A549 (cell line): ENCODE measurements at regions not wholly inside any gene's neighbourhood (a gene's known extent, or its start where the extent isn't known, plus 50 kb on each side); places are given as distances from the start of the nearest gene placed in this dataset.

ENCODE experiments used
- ATAC-seq, 2 experiments: fragments of 200-7000 bp in 1 of 2; fragments of >200 bp in 1 of 2; cut with Nextera tagmentation in 1 of 2; cut with Tn5 transposase in 1 of 2; 3 replicates each; pipeline versions ENCODE4 v1.8.0 to v1.9.1; 2018 to 2020; ENCODE audit warnings: mild to moderate bottlenecking in 1 of 2, moderate library complexity in 1 of 2
- CTCF ChIA-PET: fragments of 300-600 bp; sonication (Branson Sonifier 250); formaldehyde crosslinking; extraction: SDS; loops from one replicate; lab custom pipeline; 2021; ENCODE audit warnings: antibody characterized with exemption, inconsistent platforms; lab: Yijun Ruan, JAX
- POLR2A ChIA-PET: fragments of 350-600 bp; formaldehyde crosslinking; extraction: SDS; loops from one replicate; lab custom pipeline; 2021; ENCODE audit warnings: antibody characterized with exemption, inconsistent platforms; lab: Yijun Ruan, JAX
- DNase-seq, 2 experiments: peaks; one replicate each; pipeline versions ENCODE4 v3.0.0 to v3.0.0-alpha.2; 2011 to 2016; ENCODE audit warnings: low read depth in 1 of 2, low spot score in 1 of 2
- FAIRE-seq: peaks from 2 replicates; lab custom pipeline; 2011; peaks lifted over from hg19 to GRCh38; lab: Jason Lieb, UNC
- H3K27ac ChIP-seq, 2 experiments: fragments of >200 bp; sonication (Bioruptor Twin); formaldehyde crosslinking; 3 replicates each; pipeline ENCODE4 v1.5.1; 2016 to 2017
- H3K4me1 ChIP-seq: fragments of >200 bp; sonication (Bioruptor Twin); formaldehyde crosslinking; 3 replicates; pipeline ENCODE4 v1.6.1; 2016
- H3K4me2 ChIP-seq: fragments of >200 bp; sonication (Bioruptor Twin); formaldehyde crosslinking; 3 replicates; pipeline ENCODE4 v1.6.1; 2016
- H3K4me3 ChIP-seq: fragments of >200 bp; sonication (Bioruptor Twin); formaldehyde crosslinking; 3 replicates; pipeline ENCODE4 v1.5.1; 2016
- H3K9me3 ChIP-seq: fragments of >200 bp; sonication (Bioruptor Twin); formaldehyde crosslinking; 3 replicates; pipeline ENCODE4 v1.6.1; 2016
- EHF ChIP-seq: fragments of 250-450 bp; sonication (Bioruptor Pico); IDR thresholded peaks from 2 replicates; pipeline ENCODE4 v1.5.0; 2020; ENCODE audit warnings: mild to moderate bottlenecking
- EHMT2 ChIP-seq: fragments of 200-600 bp; sonication (generic); IDR thresholded peaks from 2 replicates; pipeline ENCODE4 v1.6.1; 2016; ENCODE audit warnings: antibody characterized with exemption, low read depth, mild to moderate bottlenecking, moderate library complexity
- ESRRA ChIP-seq: fragments of 150-350 bp; IDR thresholded peaks from 2 replicates; pipeline ENCODE4 v1.6.1; 2014; ENCODE audit warnings: mild to moderate bottlenecking, low read length, borderline replicate concordance
- GATA3 ChIP-seq: IDR thresholded peaks from 2 replicates; pipeline ENCODE4 v1.6.1; 2012; ENCODE audit warnings: borderline replicate concordance
- HOXB5 ChIP-seq: fragments of 250-450 bp; sonication (Bioruptor Pico); IDR thresholded peaks from 2 replicates; pipeline ENCODE4 v1.5.0; 2020; ENCODE audit warnings: mild to moderate bottlenecking, moderate library complexity
- JUN ChIP-seq, 2 experiments: fragments of >200 bp; sonication (Bioruptor Twin); formaldehyde crosslinking; IDR thresholded peaks; 2 replicates in 1 of 2; 3 replicates in 1 of 2; pipeline ENCODE4 v1.6.1; 2016 to 2017
- KDM1A ChIP-seq: fragments of 200-600 bp; sonication (generic); IDR thresholded peaks from 2 replicates; pipeline ENCODE4 v1.6.1; 2016; ENCODE audit warnings: low read depth, mild to moderate bottlenecking
- KDM5A ChIP-seq: fragments of 200-600 bp; sonication (generic); IDR thresholded peaks from 2 replicates; pipeline ENCODE4 v1.6.1; 2016; ENCODE audit warnings: antibody characterized with exemption, mild to moderate bottlenecking
- MAFK ChIP-seq: fragments of 450-650 bp; IDR thresholded peaks from 2 replicates; pipeline ENCODE4 v1.6.1; 2014; ENCODE audit not compliant: partially characterized antibody
- MAZ ChIP-seq: fragments of 150-350 bp; IDR thresholded peaks from 2 replicates; pipeline ENCODE4 v1.6.1; 2014; ENCODE audit warnings: antibody characterized with exemption, low read depth, low read length, borderline replicate concordance
- MYC ChIP-seq: IDR thresholded peaks from 2 replicates; pipeline ENCODE4 v1.6.1; 2012; ENCODE audit warnings: mild to moderate bottlenecking, inconsistent platforms, low read length, improper control_type of control experiment, borderline replicate concordance
- NFE2L2 ChIP-seq: fragments of 150-350 bp; conservative IDR thresholded peaks from 2 replicates; pipeline ENCODE4 v1.6.1; 2014; ENCODE audit warnings: low read length
- NPAS2 ChIP-seq: fragments of 250-450 bp; sonication (Bioruptor Pico); IDR thresholded peaks from 2 replicates; pipeline ENCODE4 v1.8.0; 2022; ENCODE audit warnings: mild to moderate bottlenecking, moderate library complexity, borderline replicate concordance
- PHF8 ChIP-seq: fragments of 200-600 bp; sonication (generic); IDR thresholded peaks from 2 replicates; pipeline ENCODE4 v1.6.1; 2016; ENCODE audit warnings: low read depth, mild to moderate bottlenecking, antibody characterized with exemption, moderate library complexity, borderline replicate concordance
- POLR2AphosphoS2 ChIP-seq: conservative IDR thresholded peaks from 2 replicates; pipeline ENCODE4 v1.6.1; 2012; ENCODE audit warnings: low read length, improper control_type of control experiment, inconsistent platforms
- RAD21 ChIP-seq, 2 experiments: fragments of >200 bp in 1 of 2; sonication (Bioruptor Twin) in 1 of 2; formaldehyde crosslinking in 1 of 2; IDR thresholded peaks in 1 of 2; conservative IDR thresholded peaks in 1 of 2; 2 replicates in 1 of 2; 3 replicates in 1 of 2; pipeline ENCODE4 v1.6.1; 2012 to 2018; ENCODE audit warnings: inconsistent platforms in 1 of 2
- RFX5 ChIP-seq: fragments of 450-650 bp; IDR thresholded peaks from 2 replicates; pipeline ENCODE4 v1.7.1; 2014; ENCODE audit warnings: antibody characterized with exemption, mild to moderate bottlenecking, moderate library complexity
- RNF2 ChIP-seq: fragments of 200-600 bp; sonication (generic); IDR thresholded peaks from 2 replicates; pipeline ENCODE4 v1.6.1; 2016; ENCODE audit warnings: low read depth, mild to moderate bottlenecking, antibody characterized with exemption, moderate library complexity, borderline replicate concordance
- TFCP2L1 ChIP-seq: fragments of 250-450 bp; sonication (Bioruptor Pico); IDR thresholded peaks from 2 replicates; pipeline ENCODE4 v1.5.0; 2021; ENCODE audit warnings: mild to moderate bottlenecking
- ZNF302 ChIP-seq: fragments of 250-450 bp; sonication (Bioruptor Pico); IDR thresholded peaks from 2 replicates; pipeline ENCODE4 v1.9.0; 2021; ENCODE audit warnings: inconsistent platforms, mild to moderate bottlenecking, moderate library complexity
- WGBS: methylation state at CpG from one replicate; pipeline ENCODE4 v1.1.6; 2017; ENCODE audit errors: missing lambda C conversion rate; 5-methylcytosine and 5-hydroxymethylcytosine counted together
- TF ChIP-seq, protein P1 (sequence below): fragments of 250-450 bp; sonication (Bioruptor Pico); IDR thresholded peaks from 2 replicates; pipeline ENCODE4 v1.5.0; 2020; ENCODE audit warnings: low read depth, mild to moderate bottlenecking, moderate library complexity
- TF ChIP-seq, protein P2 (sequence below): fragments of 200-600 bp; sonication (generic); IDR thresholded peaks from 2 replicates; pipeline ENCODE4 v1.6.1; 2016; ENCODE audit warnings: antibody characterized with exemption, mild to moderate bottlenecking, moderate library complexity
- TF ChIP-seq, protein P3 (sequence below): fragments of >200 bp; sonication (Bioruptor Twin); formaldehyde crosslinking; IDR thresholded peaks from 3 replicates; pipeline ENCODE4 v1.5.1; 2016
- TF ChIP-seq, protein P4 (sequence below): fragments of 250-450 bp; sonication (Bioruptor Pico); IDR thresholded peaks from 2 replicates; pipeline ENCODE4 v1.5.0; 2021; ENCODE audit warnings: mild to moderate bottlenecking, moderate library complexity, borderline replicate concordance
- TF ChIP-seq, protein P5 (sequence below): fragments of >200 bp; sonication (Bioruptor Twin); formaldehyde crosslinking; IDR thresholded peaks from 2 replicates; pipeline ENCODE4 v1.6.1; 2016
- TF ChIP-seq, protein P6 (sequence below): fragments of 150-350 bp; IDR thresholded peaks from 2 replicates; pipeline ENCODE4 v1.6.1; 2014; ENCODE audit warnings: low read depth, mild to moderate bottlenecking, low read length

DNA sequence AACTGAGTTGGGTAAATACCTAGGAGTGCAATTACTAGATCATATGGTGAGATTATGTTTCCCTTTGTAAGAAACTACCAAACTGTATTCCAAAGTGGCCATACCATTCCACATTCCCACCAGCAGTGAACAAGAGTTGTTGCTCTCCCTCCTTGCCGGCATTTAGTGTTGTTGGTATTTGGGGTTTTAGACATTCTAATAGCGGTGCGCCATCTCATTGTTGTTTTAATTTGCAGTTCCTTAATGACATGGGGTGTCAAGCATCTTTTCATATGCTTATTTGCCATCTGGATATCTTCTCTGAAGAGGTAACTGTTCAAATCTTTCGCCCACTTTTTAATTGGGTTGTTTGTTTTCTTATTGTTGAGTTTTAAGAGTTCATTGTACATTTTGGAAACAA lies 164.2 kb upstream of the LHX1 start:
- 14% methylated on average over 4 of the region's 4 CpGs for WGBS
- H3K4me1 ChIP-seq: no peaks in the 10 kb centered on the region
- DNase-seq (no peak), ATAC-seq (no peak), FAIRE-seq (no peak)
- H3K4me3 ChIP-seq: no peak overlapping the region
- H3K4me2 ChIP-seq: no peak overlapping the region
- CTCF ChIA-PET: no interaction called here
- TF ChIP-seq, protein P1, sequence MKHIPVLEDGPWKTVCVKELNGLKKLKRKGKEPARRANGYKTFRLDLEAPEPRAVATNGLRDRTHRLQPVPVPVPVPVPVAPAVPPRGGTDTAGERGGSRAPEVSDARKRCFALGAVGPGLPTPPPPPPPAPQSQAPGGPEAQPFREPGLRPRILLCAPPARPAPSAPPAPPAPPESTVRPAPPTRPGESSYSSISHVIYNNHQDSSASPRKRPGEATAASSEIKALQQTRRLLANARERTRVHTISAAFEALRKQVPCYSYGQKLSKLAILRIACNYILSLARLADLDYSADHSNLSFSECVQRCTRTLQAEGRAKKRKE (CRISPR knock-in tag): no peak
- no peak for TF ChIP-seq JUN (IDR thresholded peaks at IDR 0.05)
- H3K9me3 ChIP-seq: no peaks in the 10 kb centered on the region
- POLR2A ChIA-PET: no interaction called here
- H3K27ac ChIP-seq: no peak overlapping the region

DNA sequence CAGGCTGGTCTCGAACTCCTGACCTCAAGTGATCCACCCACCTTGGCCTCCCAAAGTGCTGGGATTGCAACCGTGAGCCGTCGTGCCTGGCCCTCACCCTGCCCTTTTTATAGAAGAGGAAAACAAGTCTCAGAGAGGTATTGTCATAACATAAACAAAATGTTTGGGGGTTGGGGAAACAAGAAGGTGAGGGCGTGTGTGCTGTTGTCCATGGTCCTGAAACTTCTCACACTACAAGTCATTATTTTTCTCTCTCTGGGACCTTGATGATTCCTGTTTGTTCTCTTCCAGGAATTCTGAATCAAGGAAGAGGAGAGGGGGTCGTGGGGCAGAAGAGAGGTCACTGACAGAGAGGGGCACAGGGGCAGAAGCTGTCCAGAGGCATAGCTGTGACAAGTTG lies 160.2 kb upstream of the LHX1 start:
- FAIRE-seq (no peak), DNase-seq (no peak), ATAC-seq (no peak)
- Histone ChIP-seq H3K4me2 (no peak overlapping the region), H3K9me3 (no peaks in the 10 kb centered on the region), H3K27ac (no peak overlapping the region), H3K4me3 (no peak overlapping the region), H3K4me1 (no peaks in the 10 kb centered on the region)
- WGBS: 4% methylated on average over 6 of the region's 6 CpGs
- ChIA-PET POLR2A (no interaction called here), CTCF (interaction anchor here (0.8 to 1.1 kb wide), 3 partner anchors 8 to 271 kb away, joined by 3 read pairs; no protein-coding TSS in a partner anchor)
- TF ChIP-seq JUN (IDR thresholded peaks at IDR 0.05): no peak
- TF ChIP-seq PHF8: no peak
- TF ChIP-seq, protein P2, sequence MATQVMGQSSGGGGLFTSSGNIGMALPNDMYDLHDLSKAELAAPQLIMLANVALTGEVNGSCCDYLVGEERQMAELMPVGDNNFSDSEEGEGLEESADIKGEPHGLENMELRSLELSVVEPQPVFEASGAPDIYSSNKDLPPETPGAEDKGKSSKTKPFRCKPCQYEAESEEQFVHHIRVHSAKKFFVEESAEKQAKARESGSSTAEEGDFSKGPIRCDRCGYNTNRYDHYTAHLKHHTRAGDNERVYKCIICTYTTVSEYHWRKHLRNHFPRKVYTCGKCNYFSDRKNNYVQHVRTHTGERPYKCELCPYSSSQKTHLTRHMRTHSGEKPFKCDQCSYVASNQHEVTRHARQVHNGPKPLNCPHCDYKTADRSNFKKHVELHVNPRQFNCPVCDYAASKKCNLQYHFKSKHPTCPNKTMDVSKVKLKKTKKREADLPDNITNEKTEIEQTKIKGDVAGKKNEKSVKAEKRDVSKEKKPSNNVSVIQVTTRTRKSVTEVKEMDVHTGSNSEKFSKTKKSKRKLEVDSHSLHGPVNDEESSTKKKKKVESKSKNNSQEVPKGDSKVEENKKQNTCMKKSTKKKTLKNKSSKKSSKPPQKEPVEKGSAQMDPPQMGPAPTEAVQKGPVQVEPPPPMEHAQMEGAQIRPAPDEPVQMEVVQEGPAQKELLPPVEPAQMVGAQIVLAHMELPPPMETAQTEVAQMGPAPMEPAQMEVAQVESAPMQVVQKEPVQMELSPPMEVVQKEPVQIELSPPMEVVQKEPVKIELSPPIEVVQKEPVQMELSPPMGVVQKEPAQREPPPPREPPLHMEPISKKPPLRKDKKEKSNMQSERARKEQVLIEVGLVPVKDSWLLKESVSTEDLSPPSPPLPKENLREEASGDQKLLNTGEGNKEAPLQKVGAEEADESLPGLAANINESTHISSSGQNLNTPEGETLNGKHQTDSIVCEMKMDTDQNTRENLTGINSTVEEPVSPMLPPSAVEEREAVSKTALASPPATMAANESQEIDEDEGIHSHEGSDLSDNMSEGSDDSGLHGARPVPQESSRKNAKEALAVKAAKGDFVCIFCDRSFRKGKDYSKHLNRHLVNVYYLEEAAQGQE: peak; percentile 93
- TF ChIP-seq TFCP2L1 (CRISPR knock-in tag): no peak
- no peak for TF ChIP-seq MYC
- 0 out of 2 replicates have a peak, but pooled peaks have one; percentile 42 for TF ChIP-seq HOXB5
- TF ChIP-seq, protein P3, sequence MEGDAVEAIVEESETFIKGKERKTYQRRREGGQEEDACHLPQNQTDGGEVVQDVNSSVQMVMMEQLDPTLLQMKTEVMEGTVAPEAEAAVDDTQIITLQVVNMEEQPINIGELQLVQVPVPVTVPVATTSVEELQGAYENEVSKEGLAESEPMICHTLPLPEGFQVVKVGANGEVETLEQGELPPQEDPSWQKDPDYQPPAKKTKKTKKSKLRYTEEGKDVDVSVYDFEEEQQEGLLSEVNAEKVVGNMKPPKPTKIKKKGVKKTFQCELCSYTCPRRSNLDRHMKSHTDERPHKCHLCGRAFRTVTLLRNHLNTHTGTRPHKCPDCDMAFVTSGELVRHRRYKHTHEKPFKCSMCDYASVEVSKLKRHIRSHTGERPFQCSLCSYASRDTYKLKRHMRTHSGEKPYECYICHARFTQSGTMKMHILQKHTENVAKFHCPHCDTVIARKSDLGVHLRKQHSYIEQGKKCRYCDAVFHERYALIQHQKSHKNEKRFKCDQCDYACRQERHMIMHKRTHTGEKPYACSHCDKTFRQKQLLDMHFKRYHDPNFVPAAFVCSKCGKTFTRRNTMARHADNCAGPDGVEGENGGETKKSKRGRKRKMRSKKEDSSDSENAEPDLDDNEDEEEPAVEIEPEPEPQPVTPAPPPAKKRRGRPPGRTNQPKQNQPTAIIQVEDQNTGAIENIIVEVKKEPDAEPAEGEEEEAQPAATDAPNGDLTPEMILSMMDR: no peak
- TF ChIP-seq NFE2L2: no peak
- no peak for TF ChIP-seq KDM5A
- TF ChIP-seq RNF2: no peak
- TF ChIP-seq MAZ: no peak
- TF ChIP-seq NPAS2 (CRISPR knock-in tag): no peak
- no peak for TF ChIP-seq MAFK
- TF ChIP-seq RAD21 (conservative IDR thresholded peaks at IDR 0.05 in 1 of 2, IDR thresholded peaks at IDR 0.05 in 1 of 2): no peak
- TF ChIP-seq, protein P4, sequence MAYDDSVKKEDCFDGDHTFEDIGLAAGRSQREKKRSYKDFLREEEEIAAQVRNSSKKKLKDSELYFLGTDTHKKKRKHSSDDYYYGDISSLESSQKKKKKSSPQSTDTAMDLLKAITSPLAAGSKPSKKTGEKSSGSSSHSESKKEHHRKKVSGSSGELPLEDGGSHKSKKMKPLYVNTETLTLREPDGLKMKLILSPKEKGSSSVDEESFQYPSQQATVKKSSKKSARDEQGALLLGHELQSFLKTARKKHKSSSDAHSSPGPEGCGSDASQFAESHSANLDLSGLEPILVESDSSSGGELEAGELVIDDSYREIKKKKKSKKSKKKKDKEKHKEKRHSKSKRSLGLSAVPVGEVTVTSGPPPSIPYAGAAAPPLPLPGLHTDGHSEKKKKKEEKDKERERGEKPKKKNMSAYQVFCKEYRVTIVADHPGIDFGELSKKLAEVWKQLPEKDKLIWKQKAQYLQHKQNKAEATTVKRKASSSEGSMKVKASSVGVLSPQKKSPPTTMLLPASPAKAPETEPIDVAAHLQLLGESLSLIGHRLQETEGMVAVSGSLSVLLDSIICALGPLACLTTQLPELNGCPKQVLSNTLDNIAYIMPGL (CRISPR knock-in tag): no peak
- TF ChIP-seq ESRRA: no peak
- peak; percentile 80 for TF ChIP-seq EHMT2
- TF ChIP-seq ZNF302: no peak
- no peak for TF ChIP-seq RFX5
- no peak for TF ChIP-seq KDM1A
- TF ChIP-seq, protein P1 (CRISPR knock-in tag): no peak
- TF ChIP-seq, protein P5, sequence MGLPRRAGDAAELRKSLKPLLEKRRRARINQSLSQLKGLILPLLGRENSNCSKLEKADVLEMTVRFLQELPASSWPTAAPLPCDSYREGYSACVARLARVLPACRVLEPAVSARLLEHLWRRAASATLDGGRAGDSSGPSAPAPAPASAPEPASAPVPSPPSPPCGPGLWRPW: no peak
- TF ChIP-seq, protein P6, sequence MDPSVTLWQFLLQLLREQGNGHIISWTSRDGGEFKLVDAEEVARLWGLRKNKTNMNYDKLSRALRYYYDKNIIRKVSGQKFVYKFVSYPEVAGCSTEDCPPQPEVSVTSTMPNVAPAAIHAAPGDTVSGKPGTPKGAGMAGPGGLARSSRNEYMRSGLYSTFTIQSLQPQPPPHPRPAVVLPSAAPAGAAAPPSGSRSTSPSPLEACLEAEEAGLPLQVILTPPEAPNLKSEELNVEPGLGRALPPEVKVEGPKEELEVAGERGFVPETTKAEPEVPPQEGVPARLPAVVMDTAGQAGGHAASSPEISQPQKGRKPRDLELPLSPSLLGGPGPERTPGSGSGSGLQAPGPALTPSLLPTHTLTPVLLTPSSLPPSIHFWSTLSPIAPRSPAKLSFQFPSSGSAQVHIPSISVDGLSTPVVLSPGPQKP: no peak
- TF ChIP-seq POLR2AphosphoS2: no peak
- TF ChIP-seq EHF (CRISPR knock-in tag): no peak
- TF ChIP-seq GATA3: no peak
